ENCODE measurements at regions not wholly inside any gene's neighbourhood (a gene's known extent, or its start where the extent isn't known, plus 50 kb on each side); places are given as distances from the start of the nearest gene placed in this dataset.
A peak's percentile ranks its signal among the peaks of the same experiment; 100 is the strongest.

DNA sequence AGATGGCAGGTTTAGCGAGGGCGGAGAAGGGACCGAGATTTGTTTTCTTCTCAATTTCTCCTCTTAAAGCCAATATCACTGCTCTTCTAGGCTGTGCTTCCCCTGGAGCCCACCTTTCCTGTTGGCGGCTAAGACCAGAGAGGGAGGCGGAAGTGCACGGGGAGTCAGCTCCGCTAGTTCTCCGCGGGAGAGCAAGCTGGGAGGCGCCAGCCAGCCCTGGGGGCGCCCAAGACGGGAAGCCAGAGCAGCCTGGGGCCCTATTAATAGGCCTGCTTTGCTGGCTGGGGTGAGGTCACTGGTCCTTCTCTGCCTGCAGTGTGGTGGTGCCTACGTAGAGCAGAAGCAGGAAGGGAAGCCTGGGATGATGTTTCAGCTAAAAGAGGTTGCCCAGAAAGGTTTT lies 61.6 kb downstream of the LSM5 start:
- in situ Hi-C loops (cut with HindIII; ENCODE audit: low pct_unique_long_range_greater_than_20kb, low sequenced_read_pairs): no loop called here
- DNase-seq (ENCODE audit: low read depth, low spot score): no peak

- DNase-seq (ENCODE audit: low read depth, low spot score): peak; percentile 86
- in situ Hi-C loops (cut with HindIII; ENCODE audit: low pct_unique_long_range_greater_than_20kb, low sequenced_read_pairs): no loop called here
Measured at GRCh38 chr7:32427769-32428291, 62.4 kb downstream of the LSM5 start.

DNA sequence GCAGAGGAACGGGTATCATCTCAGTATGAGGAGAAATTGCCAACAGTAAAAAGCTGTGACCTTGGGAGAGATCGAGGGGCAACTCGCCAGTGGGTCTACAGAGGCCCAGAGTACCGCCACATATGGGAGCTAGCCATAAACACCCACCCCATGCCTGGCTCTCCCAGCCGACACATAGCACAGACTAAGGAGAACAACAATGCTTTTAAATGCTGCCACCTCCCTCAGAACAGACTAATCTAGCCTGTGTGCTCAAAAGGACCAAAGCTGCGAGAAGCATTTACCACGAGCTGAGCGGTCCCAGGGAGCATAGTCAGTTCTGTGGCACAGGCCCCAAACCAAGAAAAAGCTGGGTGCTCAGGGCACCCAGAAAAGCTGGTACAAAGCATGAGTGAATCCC lies 73.3 kb downstream of the LSM5 start:
- DNase-seq (ENCODE audit: low read depth, low spot score): no peak
- in situ Hi-C loops (cut with HindIII; ENCODE audit: low pct_unique_long_range_greater_than_20kb, low sequenced_read_pairs): no loop called here

DNA sequence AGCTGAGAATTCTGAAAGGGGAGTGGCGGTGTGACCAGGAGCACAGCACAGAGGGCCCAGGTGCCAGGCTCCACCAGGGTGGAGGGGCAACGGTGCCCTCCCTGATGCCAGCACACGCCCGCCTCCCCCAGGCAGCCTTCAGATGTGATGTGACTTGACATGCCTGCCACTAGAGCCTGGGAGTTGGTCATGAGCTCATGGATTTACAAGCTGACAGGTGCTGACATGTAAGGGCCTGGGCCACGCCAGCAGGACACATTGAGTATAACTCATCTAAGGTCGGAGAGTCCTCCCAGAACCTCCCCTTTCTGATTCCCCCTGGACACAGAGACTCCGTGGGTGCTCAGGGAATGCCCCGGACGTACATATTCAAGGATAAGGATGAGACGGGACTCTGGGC lies 74.2 kb downstream of the LSM5 start:
- DNase-seq (ENCODE audit: low read depth, low spot score): no peak
- in situ Hi-C loops (cut with HindIII; ENCODE audit: low pct_unique_long_range_greater_than_20kb, low sequenced_read_pairs): no loop called here

GRCh38 chr7:32415519-32415918 lies 74.7 kb downstream of the LSM5 start:
- in situ Hi-C loops (cut with HindIII; ENCODE audit: low pct_unique_long_range_greater_than_20kb, low sequenced_read_pairs): no loop called here
- no peak for DNase-seq (ENCODE audit: low read depth, low spot score)

DNA sequence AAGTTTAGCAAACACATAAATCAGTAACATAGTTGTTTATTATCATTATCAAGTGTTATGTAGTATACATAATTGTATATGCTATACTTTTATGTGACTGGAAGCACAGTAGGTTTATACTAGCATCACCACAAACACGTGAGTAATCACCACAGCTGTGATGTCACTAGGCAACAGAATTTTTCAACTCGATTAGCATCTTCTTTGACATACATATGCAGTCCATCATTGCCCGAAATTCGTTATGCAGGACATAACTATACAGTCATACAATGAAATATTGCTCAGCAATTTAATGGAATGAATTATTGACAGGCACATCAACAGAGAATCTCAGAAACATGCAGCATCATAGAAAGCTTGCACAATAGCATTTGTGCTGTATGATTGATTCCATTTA lies 77.7 kb downstream of the LSM5 start:
- in situ Hi-C loops (cut with HindIII; ENCODE audit: low pct_unique_long_range_greater_than_20kb, low sequenced_read_pairs): no loop called here

DNA sequence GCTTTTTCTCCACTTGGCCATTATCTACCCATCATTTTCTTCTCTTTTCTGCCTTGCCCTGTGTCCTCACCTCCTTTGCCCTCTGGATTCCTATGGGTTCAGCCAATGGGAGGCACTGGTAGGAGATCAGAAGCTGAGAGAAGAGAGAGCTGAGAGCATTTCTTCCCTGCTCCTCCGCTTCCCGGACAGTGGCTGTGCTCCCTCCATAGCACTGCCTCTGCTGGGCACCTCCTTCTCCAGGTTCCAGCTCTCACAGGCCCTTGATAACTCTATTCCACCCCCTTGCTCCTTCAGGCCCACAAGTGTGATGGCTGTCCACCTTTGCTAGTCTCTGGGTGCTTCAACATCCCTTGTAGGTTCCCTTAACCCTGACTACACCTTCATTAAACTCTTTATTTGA lies 79.6 kb downstream of the LSM5 start:
- no peak for DNase-seq (ENCODE audit: low read depth, low spot score)
- in situ Hi-C loops (cut with HindIII; ENCODE audit: low pct_unique_long_range_greater_than_20kb, low sequenced_read_pairs): no loop called here

More for the DNA sequence above, 77.7 kb downstream of the LSM5 start:
- DNase-seq (ENCODE audit: low read depth, low spot score): no peak

DNA sequence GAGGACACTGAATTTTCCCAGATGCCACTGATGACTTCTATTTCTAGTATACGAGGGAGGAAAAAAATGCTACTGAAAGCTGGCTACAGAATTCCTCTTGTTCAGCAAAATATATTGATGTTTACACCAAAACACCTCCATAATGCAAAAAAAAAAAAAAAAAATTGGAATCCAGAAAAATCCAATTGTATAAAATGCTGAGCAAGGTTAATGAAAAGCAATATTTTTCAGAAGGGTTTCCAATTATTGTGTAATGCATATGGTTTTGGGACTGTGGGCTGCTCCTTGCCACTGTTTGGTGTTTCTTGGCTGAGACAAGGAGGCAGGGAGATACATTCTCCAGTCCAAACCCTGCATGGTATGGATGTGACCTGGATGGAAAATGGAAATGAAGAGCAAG lies 83.8 kb downstream of the LSM5 start:
- no peak for DNase-seq (ENCODE audit: low read depth, low spot score)
- in situ Hi-C loops (cut with HindIII; ENCODE audit: low pct_unique_long_range_greater_than_20kb, low sequenced_read_pairs): no loop called here

GRCh38 chr7:32403463-32404229 lies 86.5 kb downstream of the LSM5 start:
- in situ Hi-C loops (cut with HindIII; ENCODE audit: low pct_unique_long_range_greater_than_20kb, low sequenced_read_pairs): no loop called here

GRCh38 chr7:32400676-32401075 lies 89.5 kb downstream of the LSM5 start:
- in situ Hi-C loops (cut with HindIII; ENCODE audit: low pct_unique_long_range_greater_than_20kb, low sequenced_read_pairs): no loop called here
- no peak for DNase-seq (ENCODE audit: low read depth, low spot score)

More at GRCh38 chr7:32403463-32404229, 86.5 kb downstream of the LSM5 start:
- DNase-seq (ENCODE audit: low read depth, low spot score): no peak

- in situ Hi-C loops (cut with HindIII; ENCODE audit: low pct_unique_long_range_greater_than_20kb, low sequenced_read_pairs): no loop called here
- no peak for DNase-seq (ENCODE audit: low read depth, low spot score)
Measured at GRCh38 chr7:32399311-32399710, 90.9 kb downstream of the LSM5 start.

DNA sequence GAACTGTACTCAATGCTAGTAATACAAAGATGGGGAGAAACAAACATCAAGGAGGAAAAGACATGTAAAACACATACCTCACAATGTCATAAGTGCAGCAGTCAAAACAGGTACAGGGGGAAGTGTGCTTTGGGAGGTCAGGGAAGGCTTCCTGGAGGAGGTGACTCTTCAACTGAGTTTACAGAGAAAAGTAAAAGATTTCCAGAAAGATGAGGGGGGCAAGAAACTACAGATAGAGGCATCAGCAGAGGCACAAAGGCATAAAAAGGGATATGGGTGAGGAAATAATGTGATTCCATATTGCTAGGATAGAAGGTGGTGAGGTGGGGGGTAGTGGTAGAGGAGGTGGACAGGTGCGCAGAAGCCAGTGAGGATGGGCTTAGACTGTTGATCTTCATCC lies 95.0 kb downstream of the LSM5 start:
- in situ Hi-C loops (cut with HindIII; ENCODE audit: low pct_unique_long_range_greater_than_20kb, low sequenced_read_pairs): no loop called here

GRCh38 chr7:32393861-32394260 lies 96.3 kb downstream of the LSM5 start:
- in situ Hi-C loops (cut with HindIII; ENCODE audit: low pct_unique_long_range_greater_than_20kb, low sequenced_read_pairs): no loop called here
- no peak for DNase-seq (ENCODE audit: low read depth, low spot score)

More for the DNA sequence above, 95.0 kb downstream of the LSM5 start:
- DNase-seq (ENCODE audit: low read depth, low spot score): no peak

- in situ Hi-C loops (cut with HindIII; ENCODE audit: low pct_unique_long_range_greater_than_20kb, low sequenced_read_pairs): no loop called here
- peak; percentile 50 for DNase-seq (ENCODE audit: low read depth, low spot score)
Measured at GRCh38 chr7:32390210-32390609, 100.0 kb downstream of the LSM5 start.

GRCh38 chr7:32385316-32385956 lies 104.7 kb downstream of the LSM5 start:
- in situ Hi-C loops (cut with HindIII; ENCODE audit: low pct_unique_long_range_greater_than_20kb, low sequenced_read_pairs): no loop called here
- DNase-seq (ENCODE audit: low read depth, low spot score): no peak

DNA sequence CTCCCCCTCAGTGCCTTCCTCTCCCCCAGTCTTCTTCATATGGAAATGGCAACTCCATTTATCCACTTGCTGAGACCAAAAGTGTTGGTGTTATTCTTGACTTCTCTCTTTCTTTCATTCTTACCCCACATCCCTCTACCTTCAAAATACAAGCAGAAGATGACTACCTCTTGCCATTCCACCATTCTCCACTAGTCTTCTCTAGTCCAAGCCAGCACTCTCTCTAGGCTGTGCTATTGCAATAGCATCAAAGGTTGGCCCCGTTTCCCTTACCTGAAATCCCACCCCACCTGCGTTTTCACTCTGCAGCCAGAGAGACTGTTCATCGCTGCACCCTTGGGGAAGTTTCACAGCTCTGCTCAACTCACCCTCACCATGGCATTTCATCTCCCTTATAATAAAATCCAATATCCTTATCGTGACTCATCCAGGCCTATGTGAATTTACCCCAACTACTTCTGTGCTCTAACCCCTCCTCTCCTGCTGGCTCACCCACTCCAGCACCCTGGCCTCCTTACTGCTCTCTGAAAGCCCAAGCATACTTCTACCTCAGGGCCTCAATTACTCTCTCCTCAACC lies 109.1 kb downstream of the LSM5 start:
- in situ Hi-C loops (cut with HindIII; ENCODE audit: low pct_unique_long_range_greater_than_20kb, low sequenced_read_pairs): no loop called here
- peak; percentile 35 for DNase-seq (ENCODE audit: low read depth, low spot score)

DNA sequence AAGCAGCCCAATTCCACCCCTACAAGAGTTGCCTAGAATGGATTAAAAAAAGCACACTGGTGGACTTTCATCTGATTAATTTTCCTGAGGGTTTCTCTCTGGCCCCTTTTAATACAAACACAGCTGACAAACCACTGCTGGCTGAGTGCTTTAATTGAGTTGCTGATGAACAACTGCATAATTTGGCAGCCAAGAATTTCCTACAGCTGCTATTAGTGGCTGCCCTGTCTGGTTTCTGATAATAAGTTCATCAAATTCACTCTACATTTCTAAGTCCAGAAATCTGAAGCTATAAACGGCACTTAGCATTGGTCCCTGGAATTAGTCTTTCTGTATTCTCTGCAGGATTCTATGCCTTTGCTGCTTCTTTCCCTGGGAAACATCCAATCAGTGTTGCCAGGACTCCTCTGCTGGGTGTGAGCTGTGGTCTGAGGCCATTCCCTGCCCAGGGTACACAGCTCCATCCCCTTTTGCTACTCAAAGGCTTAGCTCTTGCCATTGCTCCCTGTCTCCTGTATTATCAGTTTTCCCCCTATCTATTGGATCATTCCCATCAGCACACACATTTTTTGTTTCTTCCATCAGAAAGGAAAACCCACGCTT lies 110.6 kb downstream of the LSM5 start:
- DNase-seq (ENCODE audit: low read depth, low spot score): no peak
- in situ Hi-C loops (cut with HindIII; ENCODE audit: low pct_unique_long_range_greater_than_20kb, low sequenced_read_pairs): no loop called here

DNA sequence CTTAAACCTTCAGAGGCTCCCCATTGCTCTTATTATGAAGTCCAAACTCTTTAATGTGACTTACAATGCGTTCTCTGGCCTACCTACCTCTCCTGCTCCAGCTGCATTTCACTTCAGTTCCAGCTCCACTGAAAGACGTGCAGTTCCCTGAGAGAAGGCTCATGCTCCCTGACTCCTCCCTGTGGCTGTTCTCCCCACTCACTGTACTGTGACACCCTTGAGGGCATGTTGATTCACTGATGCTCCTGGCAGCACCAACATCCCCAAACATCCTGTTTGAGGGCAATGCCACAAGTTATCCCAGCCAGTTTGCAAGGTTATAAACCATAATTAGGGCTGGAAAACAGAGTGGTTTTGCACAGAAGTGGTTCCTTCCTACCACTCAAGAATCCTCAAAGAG lies 111.2 kb downstream of the LSM5 start:
- in situ Hi-C loops (cut with HindIII; ENCODE audit: low pct_unique_long_range_greater_than_20kb, low sequenced_read_pairs): no loop called here
- DNase-seq (ENCODE audit: low read depth, low spot score): no peak
